HG03457 (cell line): ENCODE measurements at regions not wholly inside any gene's neighbourhood (a gene's known extent, or its start where the extent isn't known, plus 50 kb on each side); places are given as distances from the start of the nearest gene placed in this dataset.
"Not testable (repeated sequence)": the region's sequence is repeated elsewhere in the genome, so short reads cannot be mapped to it uniquely, and the experiment has no call there.

Source experiments
- ATAC-seq: cut with Tn5 transposase; IDR thresholded peaks from one replicate; pipeline ENCODE4 v1.9.1; 2021; ENCODE audit warnings: moderate number of reproducible peaks; ENCODE audit not compliant: unreplicated experiment

- ATAC-seq, result no peak
Observed at GRCh38 chr9:129561594-129562281, 59.2 kb downstream of the C9orf50 start.

DNA sequence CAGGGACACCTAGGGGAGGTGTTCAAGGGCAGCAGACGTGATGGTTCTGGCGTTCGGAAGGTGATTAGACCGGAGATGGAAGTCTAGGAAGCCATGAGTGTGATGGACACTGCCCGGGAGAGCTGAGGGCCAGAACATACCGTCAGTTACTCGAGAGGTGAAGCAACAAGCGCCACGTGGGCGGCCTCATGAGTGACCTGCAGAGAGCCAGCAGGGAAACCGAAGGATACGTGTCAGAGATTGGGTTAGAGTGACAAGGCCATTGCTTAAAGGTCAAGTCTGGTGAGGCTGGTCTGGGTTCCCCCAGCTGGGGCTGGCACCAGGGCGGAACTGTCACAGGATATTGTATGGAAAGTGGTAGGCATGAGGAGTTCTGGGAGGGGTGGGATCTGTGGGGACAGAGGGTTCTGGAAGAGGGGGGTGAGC lies 60.0 kb downstream of the C9orf50 start:
- no peak for ATAC-seq

- ATAC-seq, result no peak
Observed at GRCh38 chr9:129559506-129559881, 61.4 kb downstream of the C9orf50 start.

DNA sequence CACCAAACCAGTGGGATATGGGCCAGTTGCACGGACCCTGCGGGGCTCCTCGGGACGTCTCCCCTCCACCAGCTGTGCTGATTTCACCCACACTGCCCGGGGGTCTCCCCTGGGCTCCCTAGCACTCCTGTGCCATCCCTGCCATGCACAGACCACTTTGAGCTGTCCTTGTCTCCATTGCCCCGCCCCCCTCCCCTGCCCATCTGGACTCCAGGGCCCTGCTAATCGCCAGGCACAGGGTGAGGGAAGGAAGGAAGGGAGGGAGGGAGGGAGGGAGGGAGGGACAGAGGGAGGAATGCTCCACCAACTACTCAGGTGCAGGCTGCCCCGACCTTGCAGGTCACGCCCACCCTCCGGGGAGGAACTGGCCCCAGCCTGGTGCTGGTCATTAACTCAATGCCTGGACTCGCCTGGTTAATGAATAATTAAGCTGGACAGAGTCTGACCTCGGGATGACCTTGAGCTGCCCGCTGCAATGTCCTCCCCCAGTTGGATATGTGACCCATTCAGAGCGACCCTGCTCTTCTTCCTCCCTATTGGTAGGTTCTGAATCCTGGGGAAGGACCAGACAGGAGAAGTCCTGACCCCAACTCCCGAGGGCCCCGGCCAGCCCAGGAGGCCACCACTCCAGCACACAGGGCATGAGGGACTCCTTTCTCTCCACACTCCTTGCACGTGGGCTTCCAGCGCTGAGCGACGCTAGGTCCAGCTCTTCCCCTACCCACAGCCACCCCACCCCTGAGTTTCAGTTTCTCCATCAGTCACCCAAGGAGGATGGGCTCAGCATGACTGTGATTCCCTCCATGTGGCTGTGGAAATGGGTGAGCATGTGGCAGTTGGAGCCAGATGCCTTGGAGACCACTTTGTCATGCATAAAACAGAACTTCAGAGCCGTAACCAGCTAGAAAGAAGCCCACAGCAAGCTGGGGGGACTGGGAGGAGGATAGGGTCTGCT lies 62.1 kb downstream of the C9orf50 start:
- no peak for ATAC-seq

GRCh38 chr9:129558063-129558550 lies 62.8 kb downstream of the C9orf50 start:
- ATAC-seq, result no peak

DNA sequence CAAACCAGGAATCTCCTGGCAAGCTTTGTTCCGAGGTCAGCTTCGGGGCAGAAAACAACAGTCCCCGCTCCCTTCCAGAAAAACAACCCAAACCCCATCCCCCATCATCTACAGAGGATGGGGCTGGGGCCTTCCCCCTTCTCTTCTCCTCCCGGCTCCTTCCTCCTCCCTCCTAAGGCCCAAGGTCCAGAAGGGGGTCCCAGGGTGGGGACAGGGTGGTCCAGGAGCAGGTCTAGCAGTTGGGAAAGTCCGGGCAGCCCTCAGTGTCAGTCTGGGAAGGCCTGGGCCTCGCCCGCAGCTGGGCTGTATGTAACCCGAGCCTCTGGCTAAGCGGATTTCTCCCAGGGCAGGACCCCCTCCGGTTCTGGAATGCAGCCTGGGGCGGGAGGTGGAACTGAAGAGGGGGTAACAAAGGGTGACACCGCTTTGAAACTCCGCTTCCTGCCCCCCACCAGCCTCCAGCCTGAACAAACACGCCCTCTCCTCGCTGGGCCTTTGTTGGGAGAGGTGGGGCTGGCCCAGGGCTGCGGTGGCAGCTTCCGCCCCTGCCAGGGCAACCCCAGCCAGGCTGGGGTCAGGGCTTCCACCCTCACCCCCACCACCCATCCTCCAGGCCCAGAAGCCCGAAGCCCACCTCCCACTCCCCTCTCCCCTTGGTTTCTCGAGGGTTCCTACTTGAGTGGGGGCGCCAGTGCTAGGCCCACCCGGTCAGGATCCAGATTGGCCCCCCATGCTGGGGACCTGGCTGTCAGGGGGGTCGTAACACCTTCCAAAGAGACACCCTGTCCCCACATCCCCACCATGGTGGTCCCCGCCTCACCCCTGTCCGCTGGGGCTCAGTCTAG lies 63.5 kb downstream of the C9orf50 start:
- ATAC-seq, result no peak

DNA sequence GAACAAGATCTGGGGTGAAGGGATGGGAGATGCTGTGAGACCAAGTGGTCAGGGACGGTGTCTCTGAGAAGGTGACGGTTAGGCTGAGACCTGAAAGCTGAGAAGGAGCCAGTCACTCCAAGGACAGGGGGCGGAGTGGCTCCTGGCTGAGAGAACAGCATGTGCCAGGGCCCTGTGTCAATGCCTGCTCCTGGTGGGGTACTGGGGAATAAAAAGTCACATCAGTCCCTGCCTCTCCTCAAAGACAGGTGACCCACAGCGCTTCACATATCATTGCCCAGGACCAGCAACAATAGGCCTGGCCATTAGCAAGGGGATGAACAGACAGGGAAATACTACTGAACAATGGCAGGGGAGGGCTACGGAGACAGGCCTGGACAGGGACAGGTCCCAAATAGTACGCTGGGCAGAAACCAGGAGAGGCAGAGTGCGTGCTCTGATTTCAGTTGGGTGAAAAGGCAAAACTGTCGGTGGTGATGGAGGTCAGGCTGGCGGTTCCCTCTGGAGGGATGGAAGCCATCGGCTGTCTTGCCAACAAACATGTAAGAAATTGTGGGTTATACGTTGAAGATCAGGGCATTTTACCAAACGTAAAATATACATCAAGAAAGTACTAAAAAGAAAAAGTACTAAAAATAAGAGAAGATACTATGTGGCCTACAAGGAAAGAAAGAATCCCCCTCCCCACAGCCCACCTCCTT lies 64.3 kb downstream of the C9orf50 start:
- ATAC-seq, result no peak

DNA sequence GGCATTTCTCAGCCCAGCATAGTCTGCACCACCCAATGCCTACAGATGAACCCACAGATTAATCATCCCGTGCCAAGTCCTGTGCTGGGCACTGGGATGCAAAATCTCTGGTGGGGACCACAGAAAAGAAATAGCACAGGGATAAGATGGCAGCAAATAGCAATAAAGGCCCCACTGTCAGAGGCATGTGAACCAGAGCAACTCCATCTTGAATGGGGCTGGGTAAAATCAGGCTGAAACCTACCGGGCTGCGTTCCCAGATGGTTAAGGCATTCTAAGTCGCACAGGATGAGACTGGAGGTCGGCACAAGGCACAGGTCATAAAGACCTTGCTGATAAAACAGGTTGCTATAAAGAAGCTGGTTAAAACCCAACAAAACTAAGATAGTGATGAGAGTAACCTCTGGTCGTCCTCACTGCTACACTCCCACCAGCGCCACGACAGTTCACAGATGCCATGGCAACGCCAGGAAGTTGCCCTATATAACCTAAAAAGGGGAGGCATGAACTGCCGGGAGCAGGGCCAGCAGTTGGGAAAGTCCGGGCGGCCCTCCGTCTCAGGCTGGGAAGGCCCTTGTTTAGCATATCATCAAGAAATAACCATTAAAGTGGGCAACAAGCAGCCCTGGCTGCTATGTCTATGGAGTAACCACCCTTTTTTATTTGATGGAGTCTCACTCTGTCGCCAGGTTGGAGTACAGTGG lies 65.2 kb downstream of the C9orf50 start:
- no peak for ATAC-seq

DNA sequence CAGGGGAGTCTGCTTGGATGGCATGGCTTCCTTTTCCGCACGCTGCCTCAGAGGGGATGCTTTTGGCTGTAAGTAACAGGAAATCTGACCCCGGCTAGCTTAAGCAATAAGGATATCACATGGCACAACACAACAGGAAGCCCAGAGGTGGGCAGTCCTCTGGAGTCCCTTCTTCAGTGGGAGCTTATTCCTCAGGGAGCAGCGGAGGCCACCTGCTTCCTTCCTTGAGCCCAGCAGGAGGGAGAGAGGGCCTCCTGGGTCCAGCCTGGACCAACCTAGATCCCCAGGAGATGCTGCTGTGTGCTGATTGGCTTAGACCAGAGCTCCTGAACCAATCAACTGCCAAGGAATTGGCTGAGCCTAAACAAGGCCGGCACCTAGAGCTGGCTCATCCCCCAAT lies 66.3 kb downstream of the C9orf50 start:
- no peak for ATAC-seq

DNA sequence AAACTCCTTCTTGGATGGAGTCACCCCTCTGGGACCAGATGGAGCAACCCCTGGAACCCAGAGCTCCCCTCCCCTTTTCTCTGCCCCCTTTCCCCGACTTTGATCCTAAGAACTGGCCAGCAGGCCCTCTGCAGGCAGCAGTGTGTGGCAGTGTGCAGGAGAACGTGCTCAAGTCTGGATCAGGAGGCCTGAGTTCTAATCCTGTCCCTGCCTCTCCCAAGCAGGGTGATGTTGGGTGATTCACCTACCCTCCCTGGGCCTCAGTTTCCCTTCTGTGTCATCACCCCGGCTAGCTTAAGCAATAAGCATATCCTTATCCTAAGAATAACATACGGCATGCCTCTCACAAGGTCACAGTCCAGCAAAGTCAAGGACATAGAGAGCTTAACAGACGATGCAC lies 67.6 kb downstream of the C9orf50 start:
- ATAC-seq, result no peak

DNA sequence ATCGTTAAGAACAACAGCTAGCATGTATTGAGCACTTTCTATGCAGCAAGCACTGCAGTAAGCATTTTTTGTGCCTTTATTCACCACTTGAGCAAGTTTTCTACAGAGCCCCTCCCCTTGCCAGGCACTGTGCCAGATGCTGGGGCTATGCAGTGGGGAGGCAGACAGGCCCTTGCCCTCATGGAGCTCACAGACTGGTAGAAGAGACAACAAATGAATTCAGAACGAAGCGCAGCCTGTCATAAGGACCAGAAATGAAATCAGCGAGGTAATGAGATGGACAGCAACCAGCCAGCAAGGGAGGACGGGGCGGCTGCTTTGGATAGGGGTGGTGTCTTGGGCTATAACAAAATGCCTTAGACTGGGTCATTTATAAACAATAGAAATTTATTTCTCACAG lies 68.8 kb downstream of the C9orf50 start:
- no peak for ATAC-seq

GRCh38 chr9:129551393-129551973 lies 69.4 kb downstream of the C9orf50 start:
- ATAC-seq, result no peak

- ATAC-seq, result not testable (repeated sequence)
Observed at GRCh38 chr9:129550977-129551376, 69.9 kb downstream of the C9orf50 start.

DNA sequence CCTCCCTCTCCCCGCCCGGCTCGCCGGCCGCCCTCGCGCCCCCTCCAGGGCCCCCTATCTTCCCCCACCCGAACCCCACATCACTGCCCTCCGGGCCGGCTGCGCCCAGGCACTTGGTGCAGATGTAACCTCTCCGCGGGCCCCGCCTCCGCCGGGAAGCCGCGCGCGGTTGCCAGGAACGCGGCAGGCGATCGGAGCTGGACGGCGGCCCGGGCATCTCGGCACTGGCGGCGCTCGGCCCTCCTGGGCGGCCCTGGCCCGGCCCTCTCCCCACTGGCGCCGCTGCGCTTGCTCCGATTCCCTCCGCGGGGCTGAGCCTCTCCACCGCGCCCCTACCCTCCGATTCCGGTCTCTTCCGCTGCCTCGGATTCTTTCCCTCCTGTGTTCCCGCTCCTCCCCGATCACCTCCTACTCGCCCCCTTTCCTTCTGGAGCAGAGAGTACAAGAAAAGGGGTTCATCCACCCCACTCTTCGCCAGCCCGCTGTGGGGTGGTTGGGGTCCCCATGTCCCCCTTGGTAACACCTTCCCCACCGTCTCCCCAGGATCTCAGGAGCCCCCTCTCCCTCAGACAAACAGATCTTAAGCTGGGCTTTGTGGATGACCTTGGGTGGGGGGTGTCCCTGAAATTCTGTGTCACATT lies 70.6 kb downstream of the C9orf50 start:
- ATAC-seq, result no peak

DNA sequence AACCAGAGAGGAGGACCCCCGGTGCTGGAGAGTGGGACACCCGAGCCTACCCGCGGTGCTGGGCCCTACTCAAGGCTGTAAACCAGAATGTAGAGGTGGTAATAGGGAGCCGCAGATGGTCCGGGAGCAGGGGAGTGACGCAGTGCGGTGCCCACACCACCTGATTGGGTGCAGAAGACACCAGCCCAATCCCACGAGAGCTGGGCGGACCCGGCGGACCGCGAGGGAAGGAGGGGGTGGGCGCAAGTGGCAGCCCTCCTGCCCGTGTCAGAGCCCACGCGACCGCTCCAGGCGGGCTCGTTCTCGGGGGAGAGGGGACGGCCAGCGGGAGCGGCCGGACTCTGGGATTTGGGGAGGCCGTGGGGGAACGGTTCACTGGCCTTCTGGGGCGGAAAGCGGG lies 71.2 kb downstream of the C9orf50 start:
- no peak for ATAC-seq

- no peak for ATAC-seq
Observed at GRCh38 chr9:129549139-129549538, 71.8 kb downstream of the C9orf50 start.

- ATAC-seq, result no peak
Observed at GRCh38 chr9:129548571-129549135, 72.2 kb downstream of the C9orf50 start.

- ATAC-seq, result no peak
Observed at GRCh38 chr9:129547869-129548570, 72.9 kb downstream of the C9orf50 start.
